Large intestine (tissue), 3 donors: ENCODE measurements at regions not wholly inside any gene's neighbourhood (a gene's known extent, or its start where the extent isn't known, plus 50 kb on each side); places are given as distances from the start of the nearest gene placed in this dataset.
"Not testable (repeated sequence)": the region's sequence is repeated elsewhere in the genome, so short reads cannot be mapped to it uniquely, and the experiment has no call there.

Experiments
- DNase-seq, 2 donors: peaks; one replicate each; pipeline versions ENCODE4 v3.0.0 to v3.0.0-alpha.2; 2013
- H3K27ac ChIP-seq: one replicate; pipeline ENCODE4 v1.5.1; 2013; ENCODE audit warnings: low read length
- H3K27me3 ChIP-seq: 2 replicates; pipeline ENCODE4 v1.6.1; 2013; ENCODE audit warnings: low read length; ENCODE audit not compliant: control insufficient read depth, insufficient read depth
- H3K36me3 ChIP-seq: 2 replicates; pipeline ENCODE4 v1.6.1; 2013; ENCODE audit warnings: low read length; ENCODE audit not compliant: control insufficient read depth, insufficient read depth
- H3K4me1 ChIP-seq: one replicate; pipeline ENCODE4 v1.6.1; 2013; ENCODE audit warnings: low read length; ENCODE audit not compliant: control insufficient read depth, insufficient read depth
- H3K4me3 ChIP-seq: one replicate; pipeline ENCODE4 v1.5.1; 2013; ENCODE audit warnings: low read length
- H3K9me3 ChIP-seq: one replicate; pipeline ENCODE4 v1.6.1; 2013; ENCODE audit warnings: mild to moderate bottlenecking, low read depth, low read length, moderate library complexity; ENCODE audit not compliant: control insufficient read depth
- WGBS: methylation state at CpG from one replicate; pipeline ENCODE4 v1.1.5; 2013; ENCODE audit warnings: low lambda C conversion rate; ENCODE audit not compliant: insufficient coverage; 5-methylcytosine and 5-hydroxymethylcytosine counted together

DNA sequence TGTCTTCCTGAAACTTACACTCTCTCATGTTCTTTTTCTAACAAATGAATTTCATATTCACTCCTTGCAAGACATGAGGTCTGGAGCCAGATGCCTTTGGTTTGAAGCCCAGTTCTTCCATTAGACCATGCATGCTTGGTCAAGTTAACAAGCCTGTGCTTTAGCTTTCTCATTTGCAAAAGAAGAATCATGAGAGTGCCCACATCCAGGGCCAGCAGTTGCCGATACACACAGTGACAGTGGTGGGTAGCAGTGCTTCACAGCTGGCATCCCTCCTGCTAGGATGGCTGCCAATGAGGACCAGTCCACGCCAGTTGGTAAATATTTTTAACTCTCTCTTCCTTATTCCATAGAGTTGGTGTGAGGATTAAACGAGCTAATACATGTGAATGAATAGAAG lies 163.1 kb downstream of the PHLDA1 start:
- no peak for DNase-seq
- no peaks in the 10 kb centered on the region for H3K4me1 ChIP-seq
- no peak overlapping the region for H3K27ac ChIP-seq
- no peaks in the 10 kb centered on the region for H3K27me3 ChIP-seq
- WGBS, result no CpG with 5 or more reads among the region's 3 CpGs
- H3K4me3 ChIP-seq, result no peak overlapping the region
- H3K36me3 ChIP-seq, result no peaks in the 10 kb centered on the region
- H3K9me3 ChIP-seq, result peaks cover 2% of the 10 kb centered on the region

DNA sequence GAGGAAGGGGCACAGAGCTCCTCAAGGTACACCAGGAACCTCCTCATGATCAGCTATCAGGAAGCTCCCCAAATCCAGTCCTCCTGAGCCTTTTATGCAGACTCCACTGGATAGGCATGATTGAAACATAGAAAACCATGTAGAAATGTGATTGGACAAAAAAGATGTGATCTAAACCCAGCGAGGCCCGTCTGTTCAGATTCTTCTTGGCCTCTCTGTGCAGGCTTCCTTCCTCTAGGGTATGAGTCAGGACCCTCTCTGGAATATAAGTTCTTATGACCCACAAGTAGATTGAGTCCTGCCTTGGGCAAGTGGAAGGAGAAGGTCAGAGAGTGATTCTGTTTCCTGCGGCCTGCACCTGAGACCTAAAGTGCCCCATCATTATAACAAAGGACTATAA lies 166.3 kb downstream of the PHLDA1 start:
- Histone ChIP-seq H3K36me3 (no peaks in the 10 kb centered on the region), H3K27me3 (no peaks in the 10 kb centered on the region), H3K9me3 (peaks cover 2% of the 10 kb centered on the region), H3K4me3 (no peak overlapping the region), H3K4me1 (no peaks in the 10 kb centered on the region), H3K27ac (no peak overlapping the region)
- no CpG with 5 or more reads among the region's 3 CpGs for WGBS
- DNase-seq, result no peak

GRCh38 chr12:75864161-75864560 lies 167.4 kb downstream of the PHLDA1 start:
- no peak for DNase-seq
- Histone ChIP-seq H3K4me1 (no peaks in the 10 kb centered on the region), H3K36me3 (no peaks in the 10 kb centered on the region), H3K4me3 (no peak overlapping the region), H3K9me3 (peaks cover 2% of the 10 kb centered on the region), H3K27ac (no peak overlapping the region), H3K27me3 (no peaks in the 10 kb centered on the region)

GRCh38 chr12:75863533-75863932 lies 168.0 kb downstream of the PHLDA1 start:
- Histone ChIP-seq H3K9me3 (peaks cover 2% of the 10 kb centered on the region), H3K27ac (peak overlapping the region; percentile 29), H3K4me1 (no peaks in the 10 kb centered on the region), H3K4me3 (no peak overlapping the region), H3K27me3 (no peaks in the 10 kb centered on the region), H3K36me3 (no peaks in the 10 kb centered on the region)
- peak; percentile 50 to 79 for DNase-seq
- no CpG with 5 or more reads among the region's 7 CpGs for WGBS

- Histone ChIP-seq H3K27ac (peak overlapping the region; percentile 29), H3K9me3 (peaks cover 2% of the 10 kb centered on the region), H3K27me3 (no peaks in the 10 kb centered on the region), H3K36me3 (no peaks in the 10 kb centered on the region), H3K4me1 (no peaks in the 10 kb centered on the region), H3K4me3 (no peak overlapping the region)
- no peak for DNase-seq
- WGBS, result 40% methylated on average over 1 of the region's 2 CpGs
Measured at GRCh38 chr12:75862692-75863471, 168.7 kb downstream of the PHLDA1 start.

DNA sequence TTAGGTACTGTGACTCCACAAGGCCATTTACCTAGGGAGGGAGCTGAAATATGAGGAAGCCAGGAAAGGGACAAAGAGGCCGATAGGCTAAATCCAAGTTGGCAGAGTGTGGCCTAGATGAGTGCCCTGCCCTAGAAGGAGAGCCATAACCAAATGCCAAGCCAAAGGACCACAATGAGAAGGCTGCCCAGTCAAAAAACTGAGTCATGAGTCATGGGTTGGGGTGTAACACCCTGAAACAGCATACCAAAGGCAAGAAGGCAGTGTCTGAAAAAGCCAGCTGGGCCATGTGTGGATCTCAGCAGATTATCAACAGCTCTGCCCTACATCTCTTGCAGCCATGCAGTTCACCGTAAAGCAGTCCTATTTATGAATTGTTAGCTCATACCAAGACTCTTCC lies 171.7 kb downstream of the PHLDA1 start:
- no peaks in the 10 kb centered on the region for H3K36me3 ChIP-seq
- no peaks in the 10 kb centered on the region for H3K9me3 ChIP-seq
- no peaks in the 10 kb centered on the region for H3K4me1 ChIP-seq
- WGBS, result no CpG with 5 or more reads among the region's 2 CpGs
- H3K4me3 ChIP-seq, result no peak overlapping the region
- DNase-seq, result no peak
- no peaks in the 10 kb centered on the region for H3K27me3 ChIP-seq
- H3K27ac ChIP-seq, result no peak overlapping the region

DNA sequence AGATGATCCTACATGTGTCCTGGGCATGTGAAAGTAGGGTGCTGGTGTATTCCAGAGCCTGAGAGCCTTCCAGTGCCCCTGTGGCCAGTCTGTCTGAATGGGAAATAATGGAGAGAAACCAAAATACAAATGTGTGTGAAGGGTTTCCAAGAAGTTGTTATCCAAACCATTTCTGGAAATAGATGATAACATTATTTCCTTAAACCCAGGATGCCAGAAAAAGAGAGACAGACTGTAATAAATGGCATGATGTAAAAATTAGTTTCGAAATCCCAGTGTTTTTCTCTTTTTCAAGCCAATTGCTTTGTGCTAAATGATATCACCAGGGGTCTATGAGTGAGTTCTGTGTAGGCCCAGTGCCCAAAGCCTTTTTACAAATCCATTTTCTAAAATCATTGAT lies 175.3 kb downstream of the PHLDA1 start:
- H3K27ac ChIP-seq, result no peak overlapping the region
- no peaks in the 10 kb centered on the region for H3K4me1 ChIP-seq
- H3K27me3 ChIP-seq, result no peaks in the 10 kb centered on the region
- DNase-seq, result no peak
- no peak overlapping the region for H3K4me3 ChIP-seq
- H3K36me3 ChIP-seq, result no peaks in the 10 kb centered on the region
- no CpG with 5 or more reads among the region's 1 CpG for WGBS
- no peaks in the 10 kb centered on the region for H3K9me3 ChIP-seq

DNA sequence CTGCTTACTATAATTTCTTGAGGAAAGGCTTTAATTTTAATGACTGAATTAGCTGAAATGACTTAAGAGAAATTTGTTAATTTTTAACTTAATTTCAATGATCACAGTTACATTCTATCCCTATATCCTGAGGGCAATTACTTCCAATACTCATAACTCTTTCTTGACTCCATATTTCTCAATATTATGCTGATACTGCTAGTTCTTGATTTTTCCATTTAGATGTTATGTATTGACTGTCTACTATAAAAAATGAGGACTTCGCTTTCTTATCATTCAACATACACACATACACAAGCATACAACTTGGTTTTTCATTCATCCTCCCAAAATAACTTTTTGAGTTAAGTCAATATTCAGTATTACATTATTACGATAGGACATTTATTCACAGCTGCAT lies 176.2 kb downstream of the PHLDA1 start:
- Histone ChIP-seq H3K27ac (no peak overlapping the region), H3K4me3 (no peak overlapping the region), H3K9me3 (no peaks in the 10 kb centered on the region), H3K36me3 (no peaks in the 10 kb centered on the region), H3K27me3 (no peaks in the 10 kb centered on the region), H3K4me1 (no peaks in the 10 kb centered on the region)
- WGBS, result 96% methylated on average over 2 of the region's 2 CpGs
- no peak for DNase-seq

DNA sequence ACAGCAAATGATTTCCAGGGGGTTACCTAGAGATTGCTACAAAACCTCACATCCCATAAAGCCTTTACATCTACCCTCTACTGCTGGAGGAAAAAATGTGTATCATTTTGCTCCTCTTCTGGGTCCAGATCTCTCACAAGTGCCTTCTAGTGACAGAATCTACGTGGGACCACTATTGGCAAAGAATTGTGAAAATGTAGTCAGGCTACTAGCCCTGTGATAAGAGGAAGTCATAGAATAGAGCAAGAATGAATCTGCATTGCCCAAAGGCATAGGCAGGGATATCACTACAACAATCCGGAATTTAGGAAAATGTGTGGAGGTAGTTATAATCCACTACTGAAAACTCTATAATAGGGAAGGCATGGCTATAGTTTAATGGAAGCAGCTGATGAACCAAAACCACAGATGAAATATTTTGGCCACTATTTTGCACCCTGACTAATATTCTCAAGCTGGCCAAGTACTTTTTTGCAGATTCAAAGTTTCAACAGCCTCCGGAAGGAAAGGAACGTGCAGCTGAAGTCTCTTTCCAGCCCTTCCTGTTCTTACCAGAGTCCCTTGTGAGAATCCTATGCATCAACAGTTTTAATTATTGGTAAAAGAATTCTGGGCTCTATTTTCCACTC lies 176.8 kb downstream of the PHLDA1 start:
- no CpG with 5 or more reads among the region's 4 CpGs for WGBS
- Histone ChIP-seq H3K4me3 (no peak overlapping the region), H3K27ac (no peak overlapping the region), H3K4me1 (no peaks in the 10 kb centered on the region), H3K27me3 (no peaks in the 10 kb centered on the region), H3K36me3 (no peaks in the 10 kb centered on the region), H3K9me3 (no peaks in the 10 kb centered on the region)
- DNase-seq, result no peak

- not testable (repeated sequence) for H3K27me3 ChIP-seq, H3K4me3 ChIP-seq, H3K36me3 ChIP-seq, DNase-seq, H3K9me3 ChIP-seq, H3K4me1 ChIP-seq, H3K27ac ChIP-seq
- 94% methylated on average over 2 of the region's 5 CpGs for WGBS
Measured at GRCh38 chr12:75854137-75854536, 177.4 kb downstream of the PHLDA1 start.

- no peak for DNase-seq
- Histone ChIP-seq H3K4me1 (no peaks in the 10 kb centered on the region), H3K36me3 (no peaks in the 10 kb centered on the region), H3K9me3 (no peaks in the 10 kb centered on the region), H3K27me3 (no peaks in the 10 kb centered on the region), H3K27ac (no peak overlapping the region), H3K4me3 (no peak overlapping the region)
- WGBS, result no CpG with 5 or more reads among the region's 2 CpGs
Measured at GRCh38 chr12:75853626-75854025, 177.9 kb downstream of the PHLDA1 start.
